ENCODE measurements at regions not wholly inside any gene's neighbourhood (a gene's known extent, or its start where the extent isn't known, plus 50 kb on each side); places are given as distances from the start of the nearest gene placed in this dataset.

- no peak for DNase-seq (ENCODE audit: low read depth, low spot score)
- Histone ChIP-seq H3K79me2 (ENCODE audit: control insufficient read depth, insufficient read depth, low read length) (no peaks in the 10 kb centered on the region), H3K9ac (replicated peaks; ENCODE audit: extremely low read depth, insufficient read depth, low read length) (no peak overlapping the region), H3K4me1 (ENCODE audit: control insufficient read depth, extremely low read depth, insufficient read depth, low read length) (no peaks in the 10 kb centered on the region), H3K4me3 (replicated peaks in 1 of 3; ENCODE audit: insufficient read depth in 1 of 3, low read depth in 1 of 3, low read length in 3 of 3) (no peak overlapping the region), H3K27ac (ENCODE audit: insufficient read depth, low read depth, low read length) (no peak overlapping the region), H2AFZ (ENCODE audit: low read depth, low read length) (no peak overlapping the region), H3K4me2 (ENCODE audit: insufficient read depth, low read length) (no peak overlapping the region), H4K20me1 (replicated peaks; ENCODE audit: control insufficient read depth, extremely low read depth, insufficient read depth, low read length) (no peaks in the 10 kb centered on the region), H3K27me3 (ENCODE audit: control insufficient read depth in 2 of 2, insufficient read depth in 2 of 2, low read length in 2 of 2) (peaks cover 0 to 1% of the 10 kb centered on the region in 2 experiments), H3K9me3 (replicated peaks; ENCODE audit: control insufficient read depth, insufficient read depth, low read length) (no peaks in the 10 kb centered on the region), H3K9me1 (replicated peaks; ENCODE audit: control insufficient read depth, extremely low read depth, insufficient read depth, low read length) (no peaks in the 10 kb centered on the region), H3K36me3 (ENCODE audit: control insufficient read depth in 2 of 2, extremely low read depth in 1 of 2, insufficient read depth in 2 of 2, low read length in 2 of 2) (no peaks in the 10 kb centered on the region)
- intact Hi-C loops (cut with micrococcal nuclease), result no loop called here
- ChIA-PET CTCF (no interaction called here), POLR2A (no interaction called here)
- dilution Hi-C loops (cut with MboI; ENCODE audit: extremely low pct_ligation_motif_present, low sequenced_read_pairs), result no loop called here
- no peak for TF ChIP-seq FOS (IDR thresholded peaks at IDR 0.05; ENCODE audit: borderline replicate concordance, insufficient read depth, low read length)
- TF ChIP-seq MYC (IDR thresholded peaks at IDR 0.05; ENCODE audit: low read depth, low read length), result no peak
- no peak for TF ChIP-seq GATA2 (IDR thresholded peaks at IDR 0.05; ENCODE audit: insufficient read depth, insufficient read length, low read depth, low read length)
- no peak for TF ChIP-seq CTCF (IDR thresholded peaks at IDR 0.05; ENCODE audit: extremely low read depth in 1 of 2, insufficient read depth in 1 of 2, low read depth in 1 of 2, low read length in 2 of 2)
- no peak for TF ChIP-seq MAX (IDR thresholded peaks at IDR 0.05; ENCODE audit: insufficient read depth, insufficient read length)
- no peak for TF ChIP-seq EZH2 (IDR thresholded peaks at IDR 0.05; ENCODE audit: borderline replicate concordance, low read depth, low read length, severe bottlenecking)
- FAIRE-seq, result no peak
- BruUV-seq (replicated peaks), result no TSS peak
Observed at GRCh38 chr7:155164316-155164715, 94.2 kb downstream of the HTR5A start.
